Prostate gland (tissue), 2 donors: ENCODE measurements at regions not wholly inside any gene's neighbourhood (a gene's known extent, or its start where the extent isn't known, plus 50 kb on each side); places are given as distances from the start of the nearest gene placed in this dataset.

Experiments used
- DNase-seq: peaks from one replicate; pipeline ENCODE4 v3.0.0-alpha.2; 2019; ENCODE audit warnings: low spot score
- H3K27ac ChIP-seq, 2 donors: fragments of 200-600 bp; sonication (generic); 2 replicates each; pipeline ENCODE4 v1.5.1; 2017 to 2019
- H3K27me3 ChIP-seq: fragments of 200-600 bp; sonication (generic); replicated peaks from 2 replicates; pipeline ENCODE4 v1.5.1; 2019; ENCODE audit not compliant: insufficient read depth
- H3K36me3 ChIP-seq, 2 donors: fragments of 200-600 bp; sonication (generic); 1 replicate in 1 of 2; 2 replicates in 1 of 2; pipeline versions ENCODE4 v1.5.1 to v1.8.1; 2017 to 2019
- H3K4me1 ChIP-seq: fragments of 200-600 bp; sonication (generic); replicated peaks from 2 replicates; pipeline ENCODE4 v1.5.1; 2019
- H3K4me3 ChIP-seq, 2 donors: fragments of 200-600 bp; sonication (generic); 2 replicates each; pipeline ENCODE4 v1.5.1; 2017 to 2019
- H3K9me3 ChIP-seq: fragments of 200-600 bp; sonication (generic); 2 replicates; pipeline ENCODE4 v1.5.1; 2017
- CTCF ChIP-seq, 4 experiments: fragments of 200-600 bp in 2 of 4; fragments of 450-650 bp in 2 of 4; sonication (generic) in 2 of 4; IDR thresholded peaks; 1 replicate in 3 of 4; 2 replicates in 1 of 4; pipeline ENCODE4 v1.5.1; 2016 to 2019; ENCODE audit warnings: antibody characterized with exemption in 4 of 4, mild to moderate bottlenecking in 2 of 4, moderate library complexity in 2 of 4
- POLR2A ChIP-seq: fragments of 450-650 bp; IDR thresholded peaks from one replicate; pipeline ENCODE4 v1.6.1; 2016; ENCODE audit warnings: antibody characterized with exemption, mild to moderate bottlenecking
- POLR2AphosphoS5 ChIP-seq: sonication (generic); formaldehyde crosslinking; IDR thresholded peaks from one replicate; pipeline ENCODE4 v1.6.1; 2017; ENCODE audit warnings: antibody characterized with exemption
- WGBS: methylation state at CpG from one replicate; pipeline ENCODE4 v1.1.5; 2018; 5-methylcytosine and 5-hydroxymethylcytosine counted together
- intact Hi-C: fragments of 100-400 bp; cut with DNase I; formaldehyde crosslinking; loops from one replicate; pipeline ENCODE4 v1.14.2; 2022

DNA sequence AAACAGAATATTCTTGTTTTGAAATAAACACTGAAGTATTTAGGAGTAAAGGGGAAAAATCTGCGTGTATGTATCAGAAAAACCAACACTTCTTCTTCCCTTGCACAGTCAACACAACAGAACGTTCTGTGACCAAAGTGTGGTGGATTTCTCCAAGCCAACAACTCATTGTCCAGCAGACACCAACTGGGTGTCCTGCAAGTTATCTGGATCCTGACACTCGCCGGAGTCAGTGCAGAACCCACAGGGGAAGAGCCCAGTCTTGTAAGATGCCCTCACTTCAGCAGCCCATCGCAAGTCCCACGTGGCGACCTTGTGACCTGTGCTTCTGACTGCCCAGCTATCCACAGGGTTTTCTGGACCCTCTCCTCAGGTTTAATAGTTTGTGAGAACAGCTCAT lies 630.7 kb upstream of the ZFP42 start:
- intact Hi-C loops, result no loop called here
- Histone ChIP-seq H3K27me3 (no peaks in the 10 kb centered on the region), H3K4me3 (no peak overlapping the region), H3K4me1 (no peaks in the 10 kb centered on the region), H3K36me3 (no peaks in the 10 kb centered on the region), H3K27ac (no peak overlapping the region), H3K9me3 (no peaks in the 10 kb centered on the region)
- 87% methylated on average over 7 of the region's 7 CpGs for WGBS
- TF ChIP-seq POLR2AphosphoS5, result no peak
- TF ChIP-seq POLR2A, result no peak
- no peak for TF ChIP-seq CTCF (IDR thresholded peaks at IDR 0.05)
- no peak for DNase-seq

- H3K27me3 ChIP-seq, result no peaks in the 10 kb centered on the region
- no peak for DNase-seq
- H3K27ac ChIP-seq, result no peak overlapping the region
- intact Hi-C loops, result no loop called here
- H3K4me1 ChIP-seq, result no peaks in the 10 kb centered on the region
- 59% methylated on average over 3 of the region's 3 CpGs for WGBS
- H3K9me3 ChIP-seq, result no peaks in the 10 kb centered on the region
- TF ChIP-seq POLR2A (no peak), CTCF (IDR thresholded peaks at IDR 0.05) (no peak), POLR2AphosphoS5 (no peak)
- H3K36me3 ChIP-seq, result no peaks in the 10 kb centered on the region
- no peak overlapping the region for H3K4me3 ChIP-seq
These were observed 629.0 kb upstream of the ZFP42 start for GRCh38 chr4:187366530-187366929.

- H3K4me3 ChIP-seq, result no peak overlapping the region
- H3K27me3 ChIP-seq, result no peaks in the 10 kb centered on the region
- TF ChIP-seq CTCF (IDR thresholded peaks at IDR 0.05) (no peak), POLR2AphosphoS5 (no peak), POLR2A (no peak)
- no peak overlapping the region for H3K27ac ChIP-seq
- no peaks in the 10 kb centered on the region for H3K9me3 ChIP-seq
- no peak for DNase-seq
- intact Hi-C loops, result no loop called here
- no peaks in the 10 kb centered on the region for H3K4me1 ChIP-seq
- no peaks in the 10 kb centered on the region for H3K36me3 ChIP-seq
These were observed 624.7 kb upstream of the ZFP42 start for GRCh38 chr4:187370918-187371317.

DNA sequence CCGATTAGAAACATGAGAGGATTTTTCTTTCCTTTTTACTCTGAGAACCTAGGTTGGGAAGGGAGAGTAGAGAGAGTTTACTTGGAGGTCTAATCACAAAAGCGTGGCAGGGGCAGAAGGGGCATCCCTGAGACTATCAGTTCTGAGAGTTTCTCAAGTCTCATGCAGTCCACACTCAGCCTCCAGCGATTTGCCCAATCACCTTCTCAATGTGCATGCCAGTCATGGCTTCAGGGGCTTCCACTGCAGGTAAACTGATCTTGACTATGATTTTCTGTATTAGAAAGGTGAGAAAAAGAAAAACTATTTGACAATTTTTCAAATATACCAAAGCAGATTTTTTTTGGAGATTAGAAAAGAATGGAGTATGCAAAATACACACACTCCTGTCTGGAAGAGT lies 617.1 kb upstream of the ZFP42 start:
- intact Hi-C loops, result no loop called here
- no peaks in the 10 kb centered on the region for H3K4me1 ChIP-seq
- H3K27me3 ChIP-seq, result no peaks in the 10 kb centered on the region
- H3K27ac ChIP-seq, result no peak overlapping the region
- TF ChIP-seq POLR2A, result no peak
- TF ChIP-seq POLR2AphosphoS5, result no peak
- no peak for TF ChIP-seq CTCF (IDR thresholded peaks at IDR 0.05)
- H3K36me3 ChIP-seq, result no peaks in the 10 kb centered on the region
- no peaks in the 10 kb centered on the region for H3K9me3 ChIP-seq
- 92% methylated on average over 3 of the region's 3 CpGs for WGBS
- DNase-seq, result no peak
- no peak overlapping the region for H3K4me3 ChIP-seq

DNA sequence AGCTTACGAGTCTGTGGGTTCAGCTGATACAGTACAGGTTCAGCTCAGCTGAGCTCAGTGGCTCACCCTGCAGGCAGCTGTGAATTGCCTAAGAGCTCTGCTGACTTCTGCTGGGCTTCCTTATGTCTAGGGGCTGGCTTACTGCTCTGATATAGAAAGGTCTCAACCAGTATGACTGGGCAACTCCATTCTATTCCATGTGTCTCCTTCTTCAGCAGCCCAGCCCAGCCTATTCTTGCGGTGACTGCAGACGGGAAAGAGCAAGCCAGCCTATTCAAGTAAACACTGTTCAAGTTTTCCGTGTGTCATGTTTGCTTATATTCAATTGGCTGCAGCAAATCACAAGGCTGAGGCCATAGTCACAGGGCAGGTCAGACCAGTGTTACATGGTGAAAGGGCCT lies 615.4 kb upstream of the ZFP42 start:
- Histone ChIP-seq H3K27ac (no peak overlapping the region), H3K27me3 (no peaks in the 10 kb centered on the region), H3K36me3 (no peaks in the 10 kb centered on the region), H3K4me1 (no peaks in the 10 kb centered on the region), H3K4me3 (no peak overlapping the region), H3K9me3 (no peaks in the 10 kb centered on the region)
- TF ChIP-seq POLR2A, result no peak
- no peak for TF ChIP-seq CTCF (IDR thresholded peaks at IDR 0.05)
- TF ChIP-seq POLR2AphosphoS5, result no peak
- WGBS, result 79% methylated on average over 4 of the region's 4 CpGs
- DNase-seq, result no peak
- intact Hi-C loops, result no loop called here
